H9 (cell line): ENCODE measurements at regions not wholly inside any gene's neighbourhood (a gene's known extent, or its start where the extent isn't known, plus 50 kb on each side); places are given as distances from the start of the nearest gene placed in this dataset.
"Not testable (repeated sequence)": the region's sequence is repeated elsewhere in the genome, so short reads cannot be mapped to it uniquely, and the experiment has no call there.

Experiments used
- DNase-seq: peaks from one replicate; pipeline ENCODE4 v3.0.0-alpha.2; 2017
- H2AFZ ChIP-seq: one replicate; pipeline ENCODE4 v1.6.1; 2013; ENCODE audit warnings: mild to moderate bottlenecking, low read length, control low read depth, moderate library complexity
- H2AK5ac ChIP-seq: 2 replicates; pipeline ENCODE4 v1.6.1; 2013; ENCODE audit warnings: low read length, control low read depth, mixed read lengths; ENCODE audit not compliant: insufficient read length
- H2BK120ac ChIP-seq: one replicate; pipeline ENCODE4 v1.6.1; 2013; ENCODE audit warnings: low read depth, mild to moderate bottlenecking, low read length, control low read depth, inconsistent platforms; ENCODE audit not compliant: poor library complexity, severe bottlenecking
- H2BK12ac ChIP-seq: 2 replicates; pipeline ENCODE4 v1.6.1; 2013; ENCODE audit warnings: low read length, control low read depth, mixed read lengths, low read depth; ENCODE audit not compliant: insufficient read length
- H2BK15ac ChIP-seq: 2 replicates; pipeline ENCODE4 v1.6.1; 2013; ENCODE audit warnings: low read depth, low read length, control low read depth
- H2BK20ac ChIP-seq: one replicate; pipeline ENCODE4 v1.6.1; 2013; ENCODE audit warnings: low read depth, mild to moderate bottlenecking, low read length, control low read depth, inconsistent platforms; ENCODE audit not compliant: poor library complexity, severe bottlenecking
- H2BK5ac ChIP-seq: 2 replicates; pipeline ENCODE4 v1.6.1; 2013; ENCODE audit warnings: low read length, control low read depth, mixed read lengths; ENCODE audit not compliant: insufficient read length
- H3K14ac ChIP-seq: 2 replicates; pipeline ENCODE4 v1.6.1; 2013; ENCODE audit warnings: low read length, control low read depth; ENCODE audit not compliant: insufficient read depth
- H3K18ac ChIP-seq: 2 replicates; pipeline ENCODE4 v1.6.1; 2013; ENCODE audit warnings: low read depth, mild to moderate bottlenecking, mixed read lengths, low read length, control low read depth; ENCODE audit not compliant: insufficient read length
- H3K23ac ChIP-seq: 2 replicates; pipeline ENCODE4 v1.6.1; 2013; ENCODE audit warnings: low read length, control low read depth, mixed read lengths, low read depth; ENCODE audit not compliant: insufficient read length
- H3K23me2 ChIP-seq: 2 replicates; pipeline ENCODE4 v1.6.1; 2013; ENCODE audit warnings: low read depth, mild to moderate bottlenecking, mixed read lengths, low read length, control low read depth; ENCODE audit not compliant: insufficient read length, poor library complexity, severe bottlenecking
- H3K27ac ChIP-seq: 2 replicates; pipeline ENCODE4 v1.5.1; 2013; ENCODE audit warnings: low read length, control low read depth, mixed read lengths, low read depth; ENCODE audit not compliant: insufficient read length
- H3K27me3 ChIP-seq: 2 replicates; pipeline ENCODE4 v1.6.1; 2013; ENCODE audit warnings: low read length, control low read depth, inconsistent platforms; ENCODE audit not compliant: insufficient read depth
- H3K4ac ChIP-seq: 2 replicates; pipeline ENCODE4 v1.6.1; 2013; ENCODE audit warnings: low read depth, mild to moderate bottlenecking, control low read depth, inconsistent platforms, low read length, moderate library complexity
- H3K4me1 ChIP-seq: 2 replicates; pipeline ENCODE4 v1.6.1; 2013; ENCODE audit warnings: low read length, control low read depth, inconsistent platforms; ENCODE audit not compliant: insufficient read depth
- H3K4me2 ChIP-seq: 2 replicates; pipeline ENCODE4 v1.6.1; 2013; ENCODE audit warnings: low read length, control low read depth, mixed read lengths; ENCODE audit not compliant: insufficient read length, insufficient read depth
- H3K56ac ChIP-seq: 2 replicates; pipeline ENCODE4 v1.6.1; 2013; ENCODE audit warnings: low read depth, mild to moderate bottlenecking, mixed read lengths, low read length, control low read depth; ENCODE audit not compliant: insufficient read length
- H3K79me1 ChIP-seq: 2 replicates; pipeline ENCODE4 v1.6.1; 2013; ENCODE audit warnings: low read depth, mild to moderate bottlenecking, moderate library complexity, low read length, control low read depth, inconsistent platforms; ENCODE audit not compliant: insufficient read depth, poor library complexity, severe bottlenecking
- H3K79me2 ChIP-seq: 2 replicates; pipeline ENCODE4 v1.6.1; 2013; ENCODE audit warnings: low read length, control low read depth, inconsistent platforms; ENCODE audit not compliant: insufficient read depth
- H3K9ac ChIP-seq: 2 replicates; pipeline ENCODE4 v1.6.1; 2013; ENCODE audit warnings: low read length, control low read depth, mixed read lengths; ENCODE audit not compliant: insufficient read length; ENCODE audit errors: extremely low read depth
- H3K9me3 ChIP-seq: one replicate; pipeline ENCODE4 v1.6.1; 2013; ENCODE audit warnings: low read depth, low read length, inconsistent platforms; ENCODE audit not compliant: control insufficient read depth
- H3T11ph ChIP-seq: one replicate; pipeline ENCODE4 v1.6.1; 2013; ENCODE audit warnings: mild to moderate bottlenecking, low read length, control low read depth, inconsistent platforms
- H4K20me1 ChIP-seq: one replicate; pipeline ENCODE4 v1.6.1; 2013; ENCODE audit not compliant: control insufficient read depth, insufficient read length, insufficient read depth
- H4K5ac ChIP-seq: 2 replicates; pipeline ENCODE4 v1.6.1; 2013; ENCODE audit warnings: low read depth, mild to moderate bottlenecking, mixed read lengths, low read length, control low read depth; ENCODE audit not compliant: insufficient read length
- H4K8ac ChIP-seq: replicated peaks from 2 replicates; pipeline ENCODE4 v1.6.1; 2013; ENCODE audit warnings: low read length, control low read depth, mixed read lengths, low read depth; ENCODE audit not compliant: insufficient read length
- H4K91ac ChIP-seq: 2 replicates; pipeline ENCODE4 v1.6.1; 2013; ENCODE audit warnings: low read depth, mild to moderate bottlenecking, moderate library complexity, mixed read lengths, low read length, control low read depth; ENCODE audit not compliant: insufficient read length
- H3K27ac Mint-ChIP-seq, 3 experiments: 2 replicates in 2 of 3; 3 replicates in 1 of 3; pipeline ENCODE4 v1.8.0; 2020 to 2021; ENCODE audit warnings: mixed read lengths in 3 of 3, mild to moderate bottlenecking in 1 of 3, moderate library complexity in 1 of 3
- H3K27me3 Mint-ChIP-seq: 2 replicates; pipeline ENCODE4 v1.8.0; 2021; ENCODE audit warnings: low read depth, mild to moderate bottlenecking, moderate library complexity, mixed read lengths
- H3K36me3 Mint-ChIP-seq, 3 experiments: 2 replicates in 2 of 3; 3 replicates in 1 of 3; pipeline ENCODE4 v1.8.0; 2020 to 2021; ENCODE audit warnings: low read depth in 3 of 3, mixed read lengths in 3 of 3; ENCODE audit not compliant: insufficient read depth in 1 of 3
- H3K4me1 Mint-ChIP-seq, 2 experiments: 2 replicates each; pipeline ENCODE4 v1.8.0; 2020; ENCODE audit warnings: mixed read lengths in 2 of 2
- H3K4me3 Mint-ChIP-seq, 2 experiments: 2 replicates in 1 of 2; 3 replicates in 1 of 2; pipeline ENCODE4 v1.8.0; 2020 to 2021; ENCODE audit warnings: mild to moderate bottlenecking in 2 of 2, mixed read lengths in 2 of 2, moderate library complexity in 1 of 2
- H3K9me3 Mint-ChIP-seq, 2 experiments: 2 replicates in 1 of 2; 3 replicates in 1 of 2; pipeline ENCODE4 v1.8.0; 2020; ENCODE audit warnings: mild to moderate bottlenecking in 2 of 2, mixed read lengths in 2 of 2, moderate library complexity in 1 of 2
- WGBS: extraction: QIAGEN DNeasy Blood & Tissue Kit; methylation state at CpG from one replicate; pipeline ENCODE4 v1.1.7; 2013; ENCODE audit warnings: missing lambda C conversion rate, low lambda C conversion rate, mixed read lengths; ENCODE audit not compliant: insufficient read length; ENCODE audit errors: extremely low coverage; 5-methylcytosine and 5-hydroxymethylcytosine counted together
- TF ChIP-seq, protein P1 (sequence below): fragments of 200-600 bp; sonication (generic); conservative IDR thresholded peaks from 3 replicates; pipeline ENCODE4 v1.8.0; 2021; ENCODE audit warnings: antibody characterized with exemption, mild to moderate bottlenecking

DNA sequence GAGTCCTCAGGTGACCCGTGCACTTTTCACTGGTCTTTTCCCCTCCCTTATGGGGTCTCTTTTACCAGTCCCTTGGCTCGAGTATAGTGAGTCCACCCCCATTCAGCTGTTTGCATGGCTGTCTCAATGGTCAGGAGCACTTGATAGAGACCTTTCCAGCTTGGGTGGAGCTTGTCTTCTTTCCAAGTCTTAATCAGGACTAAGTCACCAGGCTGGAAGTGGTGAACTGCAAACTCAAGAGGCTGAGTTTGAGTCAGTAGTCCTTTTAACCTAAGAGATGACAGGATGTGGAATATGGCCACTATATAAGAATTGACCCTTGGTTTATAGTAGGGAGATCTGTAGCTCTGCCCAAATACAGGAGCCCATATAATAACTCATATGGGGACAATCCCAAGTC is 279.7 kb downstream of the PYDC2 start:
- H2BK5ac ChIP-seq: no peak overlapping the region
- WGBS: no CpG with 5 or more reads among the region's 2 CpGs

DNA sequence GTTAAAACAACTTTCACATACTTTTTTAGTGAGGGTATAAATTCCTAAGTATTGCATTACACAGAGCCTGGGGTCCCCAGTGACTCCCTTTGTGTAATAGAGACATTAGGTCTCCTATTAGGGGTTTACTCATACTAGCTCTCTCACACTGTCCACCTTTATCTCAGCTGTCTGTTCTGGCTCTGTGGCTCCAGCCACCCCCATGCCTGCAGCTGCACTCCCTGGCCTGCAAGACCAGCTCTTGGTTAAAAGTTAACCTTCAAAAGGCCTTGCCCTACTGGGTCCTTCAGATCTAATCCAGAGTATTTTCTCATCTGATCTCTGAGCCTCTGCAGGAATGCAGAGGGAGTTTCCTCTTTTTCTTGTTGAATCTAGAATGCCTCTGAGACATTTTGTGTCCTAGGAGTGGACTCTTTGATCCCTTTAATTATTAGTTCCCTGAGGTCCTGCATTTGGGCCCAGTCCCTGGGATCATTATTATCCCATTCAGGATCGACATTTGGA is 280.9 kb downstream of the PYDC2 start:
- H4K8ac ChIP-seq, H3K23me2 ChIP-seq, H3K4me2 ChIP-seq, H3K56ac ChIP-seq, H2BK5ac ChIP-seq, DNase-seq, H3K23ac ChIP-seq, H2BK120ac ChIP-seq, H2AK5ac ChIP-seq, H2BK12ac ChIP-seq, H3K9ac ChIP-seq, H3K4me1 Mint-ChIP-seq, H3T11ph ChIP-seq, H2BK15ac ChIP-seq, H3K4me1 ChIP-seq, H2AFZ ChIP-seq, H3K14ac ChIP-seq, H3K79me1 ChIP-seq, H3K4me3 Mint-ChIP-seq, H3K27me3 Mint-ChIP-seq, H4K5ac ChIP-seq, H3K18ac ChIP-seq, H2BK20ac ChIP-seq, H4K20me1 ChIP-seq, H4K91ac ChIP-seq, H3K4ac ChIP-seq, H3K79me2 ChIP-seq, H3K27ac Mint-ChIP-seq, H3K27me3 ChIP-seq, H3K27ac ChIP-seq: not testable (repeated sequence)
- H3K9me3 Mint-ChIP-seq: peaks cover 23 to 32% of the 10 kb centered on the region in 2 experiments
- no CpG with 5 or more reads among the region's 1 CpG for WGBS
- H3K9me3 ChIP-seq: peaks cover 17% of the 10 kb centered on the region
- peaks cover 18 to 22% (median 21%) of the 10 kb centered on the region in 3 experiments for H3K36me3 Mint-ChIP-seq

More for the DNA sequence above, 279.7 kb downstream of the PYDC2 start:
- H3K27me3 Mint-ChIP-seq: no peaks in the 10 kb centered on the region
- H3K4me1 Mint-ChIP-seq: no peaks in the 10 kb centered on the region
- no peaks in the 10 kb centered on the region for H3K23me2 ChIP-seq
- H3K9ac ChIP-seq: no peak overlapping the region
- H3K27ac ChIP-seq: no peak overlapping the region
- no peak overlapping the region for H3K14ac ChIP-seq
- no peaks in the 10 kb centered on the region for H3K27me3 ChIP-seq
- H2BK15ac ChIP-seq: no peak overlapping the region
- no peak overlapping the region for H3K56ac ChIP-seq
- no peak overlapping the region for H3K4ac ChIP-seq
- no peak overlapping the region for H3K27ac Mint-ChIP-seq
- no peak overlapping the region for H3K4me3 Mint-ChIP-seq
- H3T11ph ChIP-seq: no peak overlapping the region
- no peak overlapping the region for H4K91ac ChIP-seq
- no peaks in the 10 kb centered on the region for H3K79me2 ChIP-seq
- no peak overlapping the region for H3K18ac ChIP-seq
- no peaks in the 10 kb centered on the region for H3K79me1 ChIP-seq
- no peak overlapping the region for H2BK20ac ChIP-seq
- H3K4me1 ChIP-seq: no peaks in the 10 kb centered on the region
- no peak overlapping the region for H2AFZ ChIP-seq
- peaks cover 31 to 40% of the 10 kb centered on the region in 2 experiments for H3K9me3 Mint-ChIP-seq
- H3K4me2 ChIP-seq: no peak overlapping the region
- no peak overlapping the region for H4K8ac ChIP-seq
- no peak overlapping the region for H2BK120ac ChIP-seq
- TF ChIP-seq, protein P1, sequence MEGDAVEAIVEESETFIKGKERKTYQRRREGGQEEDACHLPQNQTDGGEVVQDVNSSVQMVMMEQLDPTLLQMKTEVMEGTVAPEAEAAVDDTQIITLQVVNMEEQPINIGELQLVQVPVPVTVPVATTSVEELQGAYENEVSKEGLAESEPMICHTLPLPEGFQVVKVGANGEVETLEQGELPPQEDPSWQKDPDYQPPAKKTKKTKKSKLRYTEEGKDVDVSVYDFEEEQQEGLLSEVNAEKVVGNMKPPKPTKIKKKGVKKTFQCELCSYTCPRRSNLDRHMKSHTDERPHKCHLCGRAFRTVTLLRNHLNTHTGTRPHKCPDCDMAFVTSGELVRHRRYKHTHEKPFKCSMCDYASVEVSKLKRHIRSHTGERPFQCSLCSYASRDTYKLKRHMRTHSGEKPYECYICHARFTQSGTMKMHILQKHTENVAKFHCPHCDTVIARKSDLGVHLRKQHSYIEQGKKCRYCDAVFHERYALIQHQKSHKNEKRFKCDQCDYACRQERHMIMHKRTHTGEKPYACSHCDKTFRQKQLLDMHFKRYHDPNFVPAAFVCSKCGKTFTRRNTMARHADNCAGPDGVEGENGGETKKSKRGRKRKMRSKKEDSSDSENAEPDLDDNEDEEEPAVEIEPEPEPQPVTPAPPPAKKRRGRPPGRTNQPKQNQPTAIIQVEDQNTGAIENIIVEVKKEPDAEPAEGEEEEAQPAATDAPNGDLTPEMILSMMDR: no peak
- no peaks in the 10 kb centered on the region for H4K20me1 ChIP-seq
- DNase-seq: no peak
- peaks cover 17% of the 10 kb centered on the region for H3K9me3 ChIP-seq
- H4K5ac ChIP-seq: no peak overlapping the region
- no peak overlapping the region for H2BK12ac ChIP-seq
- no peak overlapping the region for H2AK5ac ChIP-seq
- H3K36me3 Mint-ChIP-seq: peaks cover 23 to 29% (median 24%) of the 10 kb centered on the region in 3 experiments
- no peak overlapping the region for H3K23ac ChIP-seq
